ENCODE measurements at regions not wholly inside any gene's neighbourhood (a gene's known extent, or its start where the extent isn't known, plus 50 kb on each side); places are given as distances from the start of the nearest gene placed in this dataset.

- no peak for TF ChIP-seq CTCF (IDR thresholded peaks at IDR 0.05)
- no peak for TF ChIP-seq EP300 (IDR thresholded peaks at IDR 0.05)
- TF ChIP-seq POLR2AphosphoS5 (IDR thresholded peaks at IDR 0.05), result no peak
These were observed 605.6 kb downstream of the MTRR start for GRCh38 chr5:8474569-8474930.
